ENCODE measurements at regions not wholly inside any gene's neighbourhood (a gene's known extent, or its start where the extent isn't known, plus 50 kb on each side); places are given as distances from the start of the nearest gene placed in this dataset.

GRCh38 chr5:167947306-167947705, 344.1 kb upstream of the WWC1 start (continued):
- TF ChIP-seq PPARA (CRISPR knock-in tag; IDR thresholded peaks at IDR 0.05; ENCODE audit: borderline replicate concordance) (no peak), TCF4 (CRISPR knock-in tag; IDR thresholded peaks at IDR 0.05; ENCODE audit: borderline replicate concordance) (no peak), ZFP3 (CRISPR knock-in tag; IDR thresholded peaks at IDR 0.05) (no peak), ZNF8 (CRISPR knock-in tag; IDR thresholded peaks at IDR 0.05) (no peak), ZFP30 (CRISPR knock-in tag; IDR thresholded peaks at IDR 0.05) (no peak), CSDC2 (CRISPR knock-in tag; IDR thresholded peaks at IDR 0.05) (no peak), RARB (CRISPR knock-in tag; IDR thresholded peaks at IDR 0.05) (no peak)

GRCh38 chr5:167948251-167948650, 343.2 kb upstream of the WWC1 start:
- TF ChIP-seq BACH2 (CRISPR knock-in tag; IDR thresholded peaks at IDR 0.05; ENCODE audit: borderline replicate concordance) (no peak), POU6F1 (CRISPR knock-in tag; IDR thresholded peaks at IDR 0.05; ENCODE audit: borderline replicate concordance, low read depth) (no peak), CSRNP3 (CRISPR knock-in tag; IDR thresholded peaks at IDR 0.05) (no peak), ESRRG (CRISPR knock-in tag; IDR thresholded peaks at IDR 0.05) (no peak), PATZ1 (CRISPR knock-in tag; IDR thresholded peaks at IDR 0.05; ENCODE audit: borderline replicate concordance) (no peak), ISL1 (CRISPR knock-in tag; IDR thresholded peaks at IDR 0.05) (no peak)
- ATAC-seq: no peak

GRCh38 chr5:167949435-167949834, 342.0 kb upstream of the WWC1 start:
- TF ChIP-seq CSDC2 (CRISPR knock-in tag; IDR thresholded peaks at IDR 0.05) (no peak), ZNF8 (CRISPR knock-in tag; IDR thresholded peaks at IDR 0.05) (no peak), SNAI2 (CRISPR knock-in tag; IDR thresholded peaks at IDR 0.05) (no peak), TCF4 (CRISPR knock-in tag; IDR thresholded peaks at IDR 0.05; ENCODE audit: borderline replicate concordance) (no peak), RARB (CRISPR knock-in tag; IDR thresholded peaks at IDR 0.05) (no peak), CSRNP3 (CRISPR knock-in tag; IDR thresholded peaks at IDR 0.05) (no peak), PPARA (CRISPR knock-in tag; IDR thresholded peaks at IDR 0.05; ENCODE audit: borderline replicate concordance) (no peak), ZNF70 (CRISPR knock-in tag; IDR thresholded peaks at IDR 0.05) (no peak)
- ATAC-seq: no peak

GRCh38 chr5:167950126-167950721, 341.2 kb upstream of the WWC1 start:
- no peak for ATAC-seq
- TF ChIP-seq ZNF70 (CRISPR knock-in tag; IDR thresholded peaks at IDR 0.05): no peak
- TF ChIP-seq ZC3H10 (CRISPR knock-in tag; IDR thresholded peaks at IDR 0.05): no peak
- TF ChIP-seq CSDC2 (CRISPR knock-in tag; IDR thresholded peaks at IDR 0.05): no peak
- no peak for TF ChIP-seq ZNF565 (CRISPR knock-in tag; conservative IDR thresholded peaks at IDR 0.05; ENCODE audit: low read depth)
- TF ChIP-seq TOX (CRISPR knock-in tag; IDR thresholded peaks at IDR 0.05; ENCODE audit: borderline replicate concordance): no peak
- TF ChIP-seq TSHZ2 (CRISPR knock-in tag; IDR thresholded peaks at IDR 0.05): no peak
- TF ChIP-seq ARNTL (CRISPR knock-in tag; IDR thresholded peaks at IDR 0.05; ENCODE audit: borderline replicate concordance, low read depth): no peak
- no peak for TF ChIP-seq PATZ1 (CRISPR knock-in tag; IDR thresholded peaks at IDR 0.05; ENCODE audit: borderline replicate concordance)
- TF ChIP-seq PPARA (CRISPR knock-in tag; IDR thresholded peaks at IDR 0.05; ENCODE audit: borderline replicate concordance): no peak
- TF ChIP-seq RARB (CRISPR knock-in tag; IDR thresholded peaks at IDR 0.05): no peak
- no peak for TF ChIP-seq GLIS3 (CRISPR knock-in tag; IDR thresholded peaks at IDR 0.05)
- TF ChIP-seq ISL1 (CRISPR knock-in tag; IDR thresholded peaks at IDR 0.05): no peak
- TF ChIP-seq OSR1 (CRISPR knock-in tag; IDR thresholded peaks at IDR 0.05): no peak

Data from SK-N-SH treated with all-trans-retinoic acid at 6 μM for 48 hours (cell line).